GM12891 (cell line): ENCODE measurements at regions not wholly inside any gene's neighbourhood (a gene's known extent, or its start where the extent isn't known, plus 50 kb on each side); places are given as distances from the start of the nearest gene placed in this dataset.

Experiments used
- PAX5 ChIP-seq: IDR thresholded peaks from 2 replicates; pipeline ENCODE4 v1.6.1; 2011; ENCODE audit warnings: low read length, moderate library complexity, mild to moderate bottlenecking; ENCODE audit not compliant: insufficient read depth, severe bottlenecking
- POLR2A ChIP-seq: IDR thresholded peaks from 2 replicates; pipeline ENCODE4 v1.6.1; 2011; ENCODE audit warnings: low read depth, low read length, control low read depth
- POLR2AphosphoS5 ChIP-seq: IDR thresholded peaks from 2 replicates; pipeline ENCODE4 v1.6.1; 2011; ENCODE audit warnings: low read depth, low read length, control low read depth
- POU2F2 ChIP-seq: IDR thresholded peaks from 2 replicates; pipeline ENCODE4 v1.6.1; 2011; ENCODE audit warnings: low read depth, mild to moderate bottlenecking, control low read depth, low read length, moderate library complexity
- SPI1 ChIP-seq: IDR thresholded peaks from 2 replicates; pipeline ENCODE4 v1.6.1; 2011; ENCODE audit warnings: low read depth, low read length, control low read depth
- TAF1 ChIP-seq: IDR thresholded peaks from 2 replicates; pipeline ENCODE4 v1.6.1; 2011; ENCODE audit warnings: low read depth, low read length, control low read depth

- no peak for TF ChIP-seq TAF1
- TF ChIP-seq POLR2A: no peak
- TF ChIP-seq POLR2AphosphoS5: no peak
- no peak for TF ChIP-seq POU2F2
- no peak for TF ChIP-seq PAX5
- no peak for TF ChIP-seq SPI1
Measured at GRCh38 chr3:80668100-80668499, 900.3 kb upstream of the ROBO1 start.
